GM19043 (cell line): ENCODE measurements at regions not wholly inside any gene's neighbourhood (a gene's known extent, or its start where the extent isn't known, plus 50 kb on each side); places are given as distances from the start of the nearest gene placed in this dataset.

Experiments
- ATAC-seq: cut with Tn5 transposase; IDR thresholded peaks from one replicate; pipeline ENCODE4 v1.9.1; 2021; ENCODE audit warnings: low read depth; ENCODE audit not compliant: unreplicated experiment

GRCh38 chr6:47360388-47360787 lies 50.7 kb upstream of the TNFRSF21 start:
- peak; percentile 68 for ATAC-seq

DNA sequence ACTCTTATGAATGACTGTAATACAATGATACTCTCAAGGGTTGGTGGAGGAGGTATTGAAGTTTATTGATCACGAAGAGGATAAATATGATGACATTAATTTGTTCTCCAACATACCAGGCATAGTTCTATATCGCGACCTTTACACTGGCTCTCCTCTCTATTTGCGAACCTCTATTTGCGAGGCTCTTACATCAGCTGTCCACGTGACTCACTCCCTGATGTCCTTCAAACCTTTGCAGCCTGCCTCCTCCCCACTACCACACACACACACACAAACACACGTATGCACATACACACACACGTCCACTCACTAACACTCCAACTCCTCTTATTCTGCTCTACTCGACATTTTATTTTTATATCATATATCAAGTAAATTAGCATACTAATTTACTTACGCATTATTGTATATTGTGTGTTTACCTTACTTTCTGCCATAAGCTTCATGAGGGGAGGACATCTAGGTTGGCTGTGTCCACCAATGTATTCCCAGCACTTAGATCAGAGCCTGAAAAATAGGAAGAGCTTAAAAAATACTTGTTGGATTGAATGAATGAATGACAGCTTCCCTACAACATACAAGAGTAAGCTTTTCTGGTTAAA lies 53.3 kb upstream of the TNFRSF21 start:
- no peak for ATAC-seq

- ATAC-seq: no peak
These were observed 54.0 kb upstream of the TNFRSF21 start for GRCh38 chr6:47363736-47364135.

DNA sequence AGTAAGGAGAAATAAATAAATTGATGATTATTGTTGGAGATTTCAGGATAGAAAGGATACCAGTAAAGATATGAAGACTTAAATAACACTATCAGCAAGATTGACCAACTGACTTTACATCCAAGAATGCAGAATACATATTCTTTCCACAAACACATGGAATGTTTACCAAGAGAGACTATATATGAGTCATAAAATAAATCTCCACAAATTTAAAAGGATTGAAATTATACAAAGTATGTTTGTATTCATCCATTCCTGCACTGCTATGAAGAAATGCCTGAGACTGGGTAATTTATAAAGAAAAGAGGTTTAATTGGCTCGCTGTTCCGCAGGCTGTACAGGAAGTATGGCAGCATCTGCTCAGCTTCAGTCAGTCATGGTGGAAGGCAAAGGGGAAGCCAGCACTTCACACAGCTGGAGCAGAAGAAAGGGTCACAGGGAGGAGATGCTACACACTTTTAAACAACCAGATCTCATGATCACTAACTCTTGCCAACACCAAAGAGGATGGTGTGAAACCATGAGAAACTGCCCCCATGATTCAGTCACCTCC lies 56.7 kb upstream of the TNFRSF21 start:
- ATAC-seq: no peak

DNA sequence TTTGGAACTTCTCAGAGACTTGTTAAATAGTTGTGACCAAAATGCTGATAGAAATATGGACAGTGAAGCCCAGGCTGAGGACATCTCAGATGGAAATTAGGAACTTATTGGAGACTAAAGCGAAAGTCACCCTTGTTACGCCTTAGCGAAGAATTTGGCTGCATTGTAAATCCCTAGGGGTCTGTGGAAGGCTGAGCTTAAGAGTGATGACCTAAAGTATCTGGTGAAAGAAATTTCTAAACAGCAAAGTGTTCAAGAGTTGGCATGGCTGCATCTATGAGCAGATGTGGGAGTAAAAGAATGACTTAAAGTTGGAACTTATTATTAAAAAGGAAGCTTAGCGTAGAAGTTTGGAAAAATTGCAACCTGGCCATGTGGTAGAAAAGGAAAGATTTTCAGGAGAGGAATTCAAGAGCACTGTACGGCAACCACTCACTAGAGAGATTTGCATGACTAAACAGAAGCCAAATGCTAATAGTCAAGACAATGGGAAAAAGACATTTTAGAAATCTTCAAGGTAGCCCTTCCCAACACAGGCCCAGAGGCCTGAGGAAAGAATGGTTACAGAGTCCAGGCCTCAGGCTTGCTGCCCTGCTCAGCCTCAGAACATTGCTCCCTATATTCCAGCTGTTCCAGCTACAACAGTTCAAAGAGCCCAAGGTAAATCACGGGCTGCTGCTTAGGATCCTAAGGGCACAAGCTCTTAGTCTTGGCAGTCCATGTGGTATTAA lies 61.6 kb upstream of the TNFRSF21 start:
- ATAC-seq: no peak

- no peak for ATAC-seq
These were observed 62.2 kb upstream of the TNFRSF21 start for GRCh38 chr6:47371870-47372255.

DNA sequence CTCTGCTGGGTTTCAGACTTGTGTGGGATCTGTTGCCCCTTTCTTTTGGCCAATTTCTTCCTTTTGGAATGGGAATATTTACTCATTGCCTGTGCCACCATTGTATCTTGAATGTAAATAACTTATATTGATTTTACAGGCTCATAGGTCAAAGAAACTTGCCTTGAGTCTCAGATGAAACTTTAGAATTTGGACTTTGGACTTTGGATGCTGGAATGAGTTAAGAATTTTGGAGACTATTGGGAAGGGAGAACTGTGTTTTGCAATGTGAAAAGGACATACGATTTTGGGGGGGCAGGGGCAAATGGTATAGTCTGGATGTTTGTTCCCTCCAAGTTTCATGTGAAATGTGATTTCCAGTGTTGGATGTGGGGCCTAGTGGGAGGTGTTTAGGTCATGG lies 62.6 kb upstream of the TNFRSF21 start:
- ATAC-seq: no peak

- no peak for ATAC-seq
These were observed 65.7 kb upstream of the TNFRSF21 start for GRCh38 chr6:47375426-47375825.

- ATAC-seq: peak; percentile 87
These were observed 67.2 kb upstream of the TNFRSF21 start for GRCh38 chr6:47376930-47377329.

DNA sequence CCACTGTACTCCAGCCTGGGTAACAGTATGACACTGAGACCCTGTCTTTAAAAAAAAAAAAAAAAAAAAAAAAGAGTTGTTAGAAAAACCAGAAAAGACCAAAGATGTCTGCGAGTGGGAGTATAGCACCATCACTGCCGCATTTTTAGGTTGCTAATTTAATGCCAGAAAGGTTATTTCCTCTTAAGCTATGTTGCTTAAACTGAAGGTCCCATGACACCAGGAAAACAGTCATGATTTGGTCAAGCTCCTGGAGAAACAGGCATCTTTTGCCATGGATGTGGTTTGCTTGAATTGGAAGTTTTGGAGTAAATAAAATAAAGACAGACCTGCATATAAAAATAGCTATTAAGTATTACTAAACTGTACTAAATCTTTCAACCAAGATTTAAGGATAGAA lies 68.3 kb upstream of the TNFRSF21 start:
- ATAC-seq: no peak

DNA sequence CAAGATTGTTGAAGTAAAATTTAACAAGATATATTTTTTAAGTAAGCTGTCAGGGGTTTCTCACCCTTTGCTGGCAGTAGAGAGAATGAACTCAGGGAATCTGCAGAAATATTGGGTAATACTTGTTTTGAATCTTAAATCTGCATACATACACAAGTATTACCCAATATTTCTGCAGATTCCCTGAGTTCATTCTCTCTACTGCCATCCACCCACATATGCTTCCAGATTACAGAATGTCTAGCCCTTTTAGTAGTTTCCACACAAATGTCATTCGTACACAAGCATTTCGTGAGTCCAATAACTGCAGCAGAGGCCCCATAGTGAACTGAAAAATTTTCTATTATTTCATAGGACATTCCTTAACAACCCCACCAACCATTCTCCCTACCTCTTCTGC lies 69.6 kb upstream of the TNFRSF21 start:
- ATAC-seq: no peak

DNA sequence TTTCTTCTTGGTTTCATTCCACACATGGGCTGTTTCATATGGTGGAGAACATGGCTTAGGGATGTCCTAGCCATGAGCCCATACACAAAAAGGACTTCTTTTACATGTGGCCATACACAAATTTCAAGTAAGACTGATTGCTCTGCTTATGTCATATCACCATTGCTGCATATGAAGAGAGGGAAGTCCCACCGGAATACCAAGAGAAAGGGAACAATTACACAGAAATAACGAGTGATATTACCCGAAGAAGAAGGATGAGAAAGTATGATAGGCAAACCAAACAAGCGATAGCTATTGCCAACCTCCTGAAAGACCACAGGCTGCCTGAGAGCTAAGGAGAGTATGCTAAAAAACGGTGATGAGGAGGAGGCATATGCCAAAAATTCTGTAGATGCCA lies 70.5 kb upstream of the TNFRSF21 start:
- ATAC-seq: no peak

DNA sequence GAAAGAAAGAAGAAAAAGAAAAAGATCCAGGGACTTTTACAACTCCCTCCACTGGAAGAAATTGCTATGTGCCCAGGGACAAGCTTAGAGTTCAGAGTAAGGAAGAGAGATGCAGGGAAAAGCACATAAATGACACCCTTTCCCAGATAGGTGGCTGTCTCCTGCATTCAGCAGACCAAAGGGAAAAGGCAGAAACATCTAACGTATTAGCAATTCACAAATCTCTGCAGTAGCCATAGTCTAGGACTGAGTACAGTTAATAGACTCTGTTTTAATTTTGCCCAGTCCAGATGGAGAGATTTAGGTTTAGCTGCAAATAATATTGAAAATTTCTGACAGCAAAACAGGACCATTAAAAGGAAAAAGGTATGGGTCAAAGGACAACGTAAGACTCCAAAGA lies 71.3 kb upstream of the TNFRSF21 start:
- ATAC-seq: no peak

- no peak for ATAC-seq
These were observed 73.7 kb upstream of the TNFRSF21 start for GRCh38 chr6:47383360-47383759.

GRCh38 chr6:47391675-47392074 lies 82.0 kb upstream of the TNFRSF21 start:
- ATAC-seq: no peak

DNA sequence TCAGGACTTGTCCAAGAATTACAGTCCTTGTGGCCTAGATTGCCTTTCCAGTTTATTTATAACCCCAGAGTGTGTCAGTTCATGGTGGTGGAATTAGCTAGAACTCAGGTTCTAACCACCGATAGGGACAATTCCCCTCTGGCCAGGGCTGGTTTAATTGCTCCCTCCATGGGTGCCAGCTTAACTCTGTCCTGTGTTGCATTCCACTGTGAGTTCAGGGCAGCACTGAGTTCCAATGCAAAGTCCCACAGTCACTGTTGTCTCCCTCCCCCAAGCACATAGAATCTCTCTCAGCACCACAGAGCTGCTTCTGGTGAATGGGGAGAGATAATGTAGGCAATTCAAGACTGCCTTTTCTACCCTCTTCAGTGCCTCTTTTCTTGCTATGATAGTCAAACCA lies 82.5 kb upstream of the TNFRSF21 start:
- ATAC-seq: no peak

DNA sequence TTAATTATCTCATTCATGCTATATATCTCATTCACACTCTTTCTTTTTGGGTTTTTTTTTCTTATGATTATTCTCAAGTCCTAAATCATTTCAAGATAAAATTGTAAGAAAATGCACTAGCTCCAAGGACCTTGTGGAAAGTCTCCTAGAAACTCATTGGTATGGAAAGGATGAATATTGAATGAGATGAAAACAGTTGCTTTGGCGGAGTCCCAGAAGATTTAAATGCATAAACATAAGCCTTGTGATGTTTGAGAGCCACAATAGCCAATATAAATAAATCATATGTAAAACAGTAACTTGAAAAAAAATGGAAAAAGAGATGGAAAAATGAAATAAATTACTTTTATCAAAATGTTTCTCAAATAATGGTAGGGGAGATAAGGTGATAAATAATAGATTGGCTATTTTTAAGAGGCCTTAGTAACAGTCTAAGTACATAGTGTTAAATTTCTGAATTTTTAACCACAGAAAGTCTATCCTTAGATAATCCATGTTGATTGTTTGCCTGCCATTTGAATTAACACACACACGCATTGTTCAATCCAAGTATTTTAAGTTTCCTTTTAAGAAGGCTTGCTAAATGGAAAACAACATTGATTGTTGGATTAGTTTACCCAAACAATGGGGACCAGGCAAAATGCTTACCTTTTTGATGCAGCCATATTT lies 81.1 kb upstream of the CD2AP start:
- no peak for ATAC-seq

DNA sequence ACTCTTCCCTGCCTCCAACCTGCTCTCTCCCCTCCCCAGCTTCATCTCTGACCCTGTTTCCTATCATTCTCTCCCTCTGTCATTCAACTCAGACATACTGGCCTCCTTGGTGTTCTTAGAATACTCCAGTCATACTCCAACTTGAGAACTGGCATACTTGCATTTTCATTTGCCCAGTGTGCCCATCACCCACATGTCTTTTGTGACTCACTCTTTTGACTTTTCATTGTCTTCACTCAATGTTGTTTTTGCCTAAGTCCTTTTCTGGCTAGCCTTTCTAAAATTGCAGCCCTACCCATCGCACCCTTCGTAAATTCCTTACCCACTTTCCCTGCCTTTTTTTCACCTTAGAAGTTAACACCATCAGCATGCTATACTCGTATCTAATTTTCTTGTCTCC lies 77.0 kb upstream of the CD2AP start:
- ATAC-seq: no peak

DNA sequence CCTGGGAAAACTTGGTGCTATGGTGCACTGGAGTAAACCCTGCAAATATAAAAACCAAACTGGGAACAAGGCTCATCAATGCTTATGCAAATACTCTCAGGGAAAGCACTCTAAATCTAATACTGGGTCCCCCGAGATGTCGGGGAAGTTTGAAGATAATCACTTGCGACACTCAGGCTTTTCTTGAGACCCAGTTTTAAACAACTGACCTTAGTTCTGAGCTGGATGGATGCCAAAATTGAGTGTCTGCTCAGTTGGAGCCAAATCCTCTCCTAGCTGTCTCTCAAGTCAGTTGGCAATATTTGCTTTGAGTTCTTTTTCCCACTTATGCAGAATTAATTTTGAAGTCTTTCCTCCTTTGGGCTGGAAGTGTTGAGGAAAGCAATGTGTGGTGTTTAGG lies 75.5 kb upstream of the CD2AP start:
- no peak for ATAC-seq

DNA sequence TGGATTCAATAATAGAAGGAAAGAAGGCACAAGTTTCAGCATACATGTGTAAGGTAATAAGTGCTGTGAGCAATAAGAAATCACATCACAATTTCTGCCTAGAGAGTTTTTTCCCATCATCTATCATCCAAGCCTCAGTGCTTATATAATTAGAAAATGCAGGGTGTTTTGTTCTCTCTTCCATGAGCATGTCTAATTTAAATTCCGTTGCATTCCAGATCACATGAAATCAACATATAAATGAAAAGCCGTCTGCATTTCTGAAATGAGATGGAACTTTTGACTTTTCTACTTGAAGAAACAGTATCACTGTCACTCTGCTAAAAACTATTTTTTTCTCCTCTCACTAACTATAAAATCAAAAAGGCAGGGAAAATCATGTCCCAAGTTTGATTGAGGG lies 74.5 kb upstream of the CD2AP start:
- no peak for ATAC-seq

- no peak for ATAC-seq
These were observed 73.8 kb upstream of the CD2AP start for GRCh38 chr6:47403801-47404200.

DNA sequence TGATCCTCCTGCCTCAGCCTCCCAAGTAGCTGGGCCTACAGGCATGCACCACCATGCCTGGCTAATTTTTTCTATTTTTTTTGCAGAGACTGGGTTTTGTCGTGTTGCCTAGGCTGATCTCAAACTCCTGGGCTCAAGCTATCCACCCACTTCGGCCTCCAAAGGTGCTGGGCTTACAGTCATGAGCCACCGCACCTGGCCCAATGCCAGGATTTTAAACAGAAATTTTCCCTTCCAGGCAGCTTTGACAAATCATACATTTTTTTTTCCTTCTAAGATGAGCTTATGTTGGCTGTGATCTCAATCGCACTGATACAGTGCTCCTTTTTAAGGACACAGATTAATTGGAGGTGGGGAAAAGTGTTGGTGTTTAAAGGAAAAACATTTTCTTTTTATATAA lies 73.2 kb upstream of the CD2AP start:
- ATAC-seq: no peak
